Endothelial cell of umbilical vein (primary cell): ENCODE measurements at regions not wholly inside any gene's neighbourhood (a gene's known extent, or its start where the extent isn't known, plus 50 kb on each side); places are given as distances from the start of the nearest gene placed in this dataset.

ENCODE experiments used
- BruUV-seq: library from RNA; stranded (reverse); fragments of 400-500 nt; replicated peaks from 2 replicates; lab custom pipeline; 2021; lab: Mats Ljungman, UMichigan
- CTCF ChIA-PET: fragments of 300-600, 350-600 bp; sonication (Branson Sonifier 250); formaldehyde crosslinking; loops from one replicate; lab custom pipeline; 2021; ENCODE audit warnings: antibody characterized with exemption, inconsistent platforms; lab: Charles Lee
- POLR2A ChIA-PET: fragments of 300-600, 350-600 bp; sonication (Branson Sonifier 250); formaldehyde crosslinking; loops from one replicate; lab custom pipeline; 2021; ENCODE audit warnings: antibody characterized with exemption, inconsistent platforms; lab: Charles Lee
- DNase-seq: peaks from one replicate; pipeline ENCODE4 v3.0.0-alpha.2; 2011; ENCODE audit warnings: low read depth, low spot score
- FAIRE-seq: peaks from 2 replicates; lab custom pipeline; 2011; peaks lifted over from hg19 to GRCh38; lab: Jason Lieb, UNC
- H2AFZ ChIP-seq: 2 replicates; pipeline ENCODE4 v1.6.0; 2012; ENCODE audit warnings: low read depth, low read length, control low read depth, inconsistent platforms
- H3K27ac ChIP-seq: 2 replicates; pipeline ENCODE4 v1.5.1; 2011; ENCODE audit warnings: low read depth, mild to moderate bottlenecking, control low read depth, low read length, moderate library complexity; ENCODE audit not compliant: insufficient read depth
- H3K27me3 ChIP-seq, 2 experiments: 2 replicates each; pipeline versions ENCODE4 v1.6.0 to v1.6.1; 2011; ENCODE audit warnings: low read length in 2 of 2, mixed read lengths in 1 of 2; ENCODE audit not compliant: control insufficient read depth in 2 of 2, insufficient read depth in 2 of 2
- H3K36me3 ChIP-seq, 2 experiments: 2 replicates in 1 of 2; 3 replicates in 1 of 2; pipeline ENCODE4 v1.5.1; 2011; ENCODE audit warnings: low read length in 2 of 2, mild to moderate bottlenecking in 1 of 2, moderate library complexity in 1 of 2; ENCODE audit not compliant: control insufficient read depth in 2 of 2, insufficient read depth in 2 of 2; ENCODE audit errors: extremely low read depth in 1 of 2
- H3K4me1 ChIP-seq: 3 replicates; pipeline ENCODE4 v1.5.1; 2011; ENCODE audit warnings: mild to moderate bottlenecking, low read length; ENCODE audit not compliant: control insufficient read depth, insufficient read depth; ENCODE audit errors: extremely low read depth
- H3K4me2 ChIP-seq: 2 replicates; pipeline ENCODE4 v1.6.1; 2011; ENCODE audit warnings: low read length, control low read depth, mixed read lengths; ENCODE audit not compliant: insufficient read depth
- H3K4me3 ChIP-seq, 3 experiments: fragments of 200-600 bp in 1 of 3; sonication (generic), shearing (Covaris generic) in 1 of 3; replicated peaks in 1 of 3; 2 replicates each; pipeline ENCODE4 v1.5.1; 2011 to 2016; ENCODE audit warnings: control low read depth in 3 of 3, low read length in 3 of 3, mild to moderate bottlenecking in 2 of 3, inconsistent platforms in 1 of 3, low read depth in 1 of 3, moderate library complexity in 1 of 3; ENCODE audit not compliant: insufficient read depth in 1 of 3
- H3K79me2 ChIP-seq: 2 replicates; pipeline ENCODE4 v1.6.0; 2012; ENCODE audit warnings: low read length, inconsistent platforms; ENCODE audit not compliant: control insufficient read depth, insufficient read depth
- H3K9ac ChIP-seq: replicated peaks from 2 replicates; pipeline ENCODE3; 2011; ENCODE audit warnings: low read length, control low read depth; ENCODE audit not compliant: insufficient read depth; ENCODE audit errors: extremely low read depth
- H3K9me1 ChIP-seq: replicated peaks from 3 replicates; pipeline ENCODE4 v1.6.0; 2011; ENCODE audit warnings: mild to moderate bottlenecking, low read length; ENCODE audit not compliant: control insufficient read depth, insufficient read depth; ENCODE audit errors: extremely low read depth
- H3K9me3 ChIP-seq: replicated peaks from 2 replicates; pipeline ENCODE4 v1.5.1; 2012; ENCODE audit warnings: low read length, inconsistent platforms; ENCODE audit not compliant: control insufficient read depth, insufficient read depth
- H4K20me1 ChIP-seq: replicated peaks from 2 replicates; pipeline ENCODE3; 2011; ENCODE audit warnings: mild to moderate bottlenecking, low read length; ENCODE audit not compliant: control insufficient read depth, insufficient read depth; ENCODE audit errors: extremely low read depth
- CTCF ChIP-seq, 2 donors: IDR thresholded peaks; 1 replicate in 1 of 2; 2 replicates in 1 of 2; pipeline ENCODE4 v1.5.1; 2011; ENCODE audit warnings: low read length in 2 of 2, mild to moderate bottlenecking in 2 of 2, moderate library complexity in 2 of 2, control low read depth in 1 of 2, inconsistent platforms in 1 of 2, low read depth in 1 of 2; ENCODE audit not compliant: insufficient read depth in 1 of 2; ENCODE audit errors: extremely low read depth in 1 of 2
- EZH2 ChIP-seq: IDR thresholded peaks from 2 replicates; pipeline ENCODE4 v1.6.1; 2012; ENCODE audit warnings: borderline replicate concordance, low read depth, mild to moderate bottlenecking, moderate library complexity, low read length, inconsistent platforms; ENCODE audit not compliant: severe bottlenecking
- FOS ChIP-seq: IDR thresholded peaks from 2 replicates; pipeline ENCODE4 v1.6.1; 2011; ENCODE audit warnings: mild to moderate bottlenecking, low read length, moderate library complexity, borderline replicate concordance; ENCODE audit not compliant: insufficient read depth
- GATA2 ChIP-seq: IDR thresholded peaks from 2 replicates; pipeline ENCODE4 v1.7.0; 2011; ENCODE audit warnings: low read depth, mild to moderate bottlenecking, moderate library complexity, mixed read lengths, low read length; ENCODE audit not compliant: insufficient read length, insufficient read depth
- JUN ChIP-seq: IDR thresholded peaks from 2 replicates; pipeline ENCODE4 v1.6.1; 2011; ENCODE audit warnings: borderline replicate concordance, low read depth; ENCODE audit not compliant: insufficient read length, insufficient read depth
- MAX ChIP-seq: IDR thresholded peaks from 2 replicates; pipeline ENCODE4 v1.6.1; 2011; ENCODE audit not compliant: insufficient read depth, insufficient read length
- POLR2AphosphoS5 ChIP-seq: IDR thresholded peaks from 2 replicates; pipeline ENCODE4 v1.6.1; 2012; ENCODE audit warnings: low read depth, mild to moderate bottlenecking, control low read depth, low read length, moderate library complexity; ENCODE audit not compliant: insufficient read depth
- dilution Hi-C: fragments of 300-500 bp; cut with MboI; formaldehyde crosslinking; loops from one replicate; pipeline ENCODE4 v1.15.0; 2019; ENCODE audit warnings: low sequenced_read_pairs; ENCODE audit not compliant: extremely low pct_ligation_motif_present
- intact Hi-C: fragments of 100-400 bp; cut with micrococcal nuclease; formaldehyde crosslinking; loops from one replicate; pipeline ENCODE4 v1.10.0; 2022

DNA sequence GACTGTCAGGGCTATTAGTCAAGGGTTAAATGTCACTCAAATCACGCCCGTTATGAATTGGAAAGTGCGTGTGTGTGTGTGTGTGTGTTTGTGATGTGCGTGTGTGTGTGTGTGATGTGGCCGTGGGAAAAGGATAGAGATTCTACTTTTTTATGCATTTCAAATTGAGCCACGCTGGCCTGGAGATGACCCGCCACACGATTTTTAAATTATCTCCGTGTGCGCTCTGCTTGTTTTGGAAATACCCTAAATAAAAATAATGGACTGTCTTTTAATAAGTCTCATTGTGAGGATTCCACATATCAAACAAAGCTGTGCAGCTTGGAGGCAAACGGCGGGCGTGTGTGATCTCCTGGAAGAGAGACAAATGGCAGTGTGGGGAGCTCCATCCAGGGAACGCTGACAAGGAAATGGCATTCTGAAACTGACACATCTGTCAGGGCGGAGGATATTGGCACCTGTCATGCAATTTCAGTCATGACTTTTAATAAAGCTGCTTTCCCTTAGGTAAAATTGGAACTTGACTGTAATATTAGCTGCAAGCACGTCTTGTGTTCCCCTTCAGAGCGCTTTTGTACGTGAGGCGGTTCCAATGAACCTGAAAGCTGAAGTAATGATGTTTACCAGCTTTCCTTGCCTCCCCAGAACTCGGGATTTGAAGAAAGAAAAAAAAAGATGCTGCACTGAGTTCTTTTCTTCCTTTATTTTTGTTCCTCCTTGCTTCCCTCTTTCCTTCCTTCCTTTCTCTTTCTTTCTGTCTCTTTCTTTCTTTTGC is 381.8 kb upstream of the SMIM21 start:
- H3K9me1 ChIP-seq = no peaks in the 10 kb centered on the region
- no peak overlapping the region for H3K4me3 ChIP-seq
- BruUV-seq = no TSS peak
- H3K9ac ChIP-seq = no peak overlapping the region
- FAIRE-seq (no peak), DNase-seq (no peak)
- H4K20me1 ChIP-seq = no peaks in the 10 kb centered on the region
- H3K4me2 ChIP-seq = no peak overlapping the region
- no peak overlapping the region for H2AFZ ChIP-seq
- intact Hi-C loops (no loop called here), dilution Hi-C loops (no loop called here)
- H3K9me3 ChIP-seq = peaks cover 6% of the 10 kb centered on the region
- CTCF ChIA-PET = no interaction called here
- no peaks in the 10 kb centered on the region for H3K36me3 ChIP-seq
- TF ChIP-seq CTCF (IDR thresholded peaks at IDR 0.05; ENCODE audit: extremely low read depth in 1 of 2, insufficient read depth in 1 of 2, low read depth in 1 of 2, low read length in 2 of 2) (no peak), FOS (no peak), JUN (no peak), MAX (no peak), EZH2 (no peak), POLR2AphosphoS5 (no peak), GATA2 (no peak)
- no peak overlapping the region for H3K27ac ChIP-seq
- POLR2A ChIA-PET = interaction anchor here (0.6 kb wide), 1 partner anchor 810 kb away, joined by 3 read pairs; no protein-coding TSS in a partner anchor
- no peaks in the 10 kb centered on the region for H3K79me2 ChIP-seq
- no peaks in the 10 kb centered on the region for H3K27me3 ChIP-seq
- no peaks in the 10 kb centered on the region for H3K4me1 ChIP-seq
